ENCODE measurements at regions not wholly inside any gene's neighbourhood (a gene's known extent, or its start where the extent isn't known, plus 50 kb on each side); places are given as distances from the start of the nearest gene placed in this dataset.
A peak's percentile ranks its signal among the peaks of the same experiment; 100 is the strongest.

GRCh38 chr6:169142538-169142844 lies 111.2 kb downstream of the THBS2 start:
- no peak for DNase-seq

- peak; percentile 82 for DNase-seq
Observed at GRCh38 chr6:169141671-169142537, 111.7 kb downstream of the THBS2 start.

- no peak for DNase-seq
Observed at GRCh38 chr6:169140986-169141495, 112.6 kb downstream of the THBS2 start.

GRCh38 chr6:169139179-169139971 lies 114.3 kb downstream of the THBS2 start:
- DNase-seq = no peak

GRCh38 chr6:169132352-169132940 lies 121.2 kb downstream of the THBS2 start:
- DNase-seq = no peak

- no peak for DNase-seq
Observed at GRCh38 chr6:169131390-169131789, 122.3 kb downstream of the THBS2 start.

GRCh38 chr6:169130113-169130512 lies 123.5 kb downstream of the THBS2 start:
- DNase-seq = no peak

- DNase-seq = no peak
Observed at GRCh38 chr6:169121013-169121412, 132.6 kb downstream of the THBS2 start.

- DNase-seq = no peak
Observed at GRCh38 chr6:169119669-169120068, 134.0 kb downstream of the THBS2 start.

- no peak for DNase-seq
Observed at GRCh38 chr6:169118346-169118830, 135.3 kb downstream of the THBS2 start.

GRCh38 chr6:169117663-169118062 lies 136.0 kb downstream of the THBS2 start:
- DNase-seq = no peak

GRCh38 chr6:169115632-169116031 lies 138.0 kb downstream of the THBS2 start:
- DNase-seq = peak; percentile 73

- peak; percentile 74 for DNase-seq
Observed at GRCh38 chr6:169114632-169115031, 139.0 kb downstream of the THBS2 start.

- peak; percentile 99 for DNase-seq
Observed at GRCh38 chr6:169112483-169113320, 140.9 kb downstream of the THBS2 start.

GRCh38 chr6:169111203-169111602 lies 142.4 kb downstream of the THBS2 start:
- DNase-seq = no peak

GRCh38 chr6:169109411-169110220 lies 144.0 kb downstream of the THBS2 start:
- DNase-seq = peak; percentile 30

- DNase-seq = no peak
Observed at GRCh38 chr6:169108753-169109152, 144.9 kb downstream of the THBS2 start.

- DNase-seq = no peak
Observed at GRCh38 chr6:169106176-169106575, 147.5 kb downstream of the THBS2 start.

GRCh38 chr6:169101981-169102380 lies 151.7 kb downstream of the THBS2 start:
- no peak for DNase-seq

- DNase-seq = no peak
Observed at GRCh38 chr6:169101036-169101805, 152.4 kb downstream of the THBS2 start.
